GM19328 (cell line): ENCODE measurements at regions not wholly inside any gene's neighbourhood (a gene's known extent, or its start where the extent isn't known, plus 50 kb on each side); places are given as distances from the start of the nearest gene placed in this dataset.
"Not testable (repeated sequence)": the region's sequence is repeated elsewhere in the genome, so short reads cannot be mapped to it uniquely, and the experiment has no call there.

ENCODE experiments used
- ATAC-seq: cut with Tn5 transposase; IDR thresholded peaks from one replicate; pipeline ENCODE4 v1.9.1; 2021; ENCODE audit warnings: mild to moderate bottlenecking, moderate library complexity; ENCODE audit not compliant: unreplicated experiment

- no peak for ATAC-seq
These were observed 331.0 kb upstream of the PSMD7 start for GRCh38 chr16:73965591-73965990.

DNA sequence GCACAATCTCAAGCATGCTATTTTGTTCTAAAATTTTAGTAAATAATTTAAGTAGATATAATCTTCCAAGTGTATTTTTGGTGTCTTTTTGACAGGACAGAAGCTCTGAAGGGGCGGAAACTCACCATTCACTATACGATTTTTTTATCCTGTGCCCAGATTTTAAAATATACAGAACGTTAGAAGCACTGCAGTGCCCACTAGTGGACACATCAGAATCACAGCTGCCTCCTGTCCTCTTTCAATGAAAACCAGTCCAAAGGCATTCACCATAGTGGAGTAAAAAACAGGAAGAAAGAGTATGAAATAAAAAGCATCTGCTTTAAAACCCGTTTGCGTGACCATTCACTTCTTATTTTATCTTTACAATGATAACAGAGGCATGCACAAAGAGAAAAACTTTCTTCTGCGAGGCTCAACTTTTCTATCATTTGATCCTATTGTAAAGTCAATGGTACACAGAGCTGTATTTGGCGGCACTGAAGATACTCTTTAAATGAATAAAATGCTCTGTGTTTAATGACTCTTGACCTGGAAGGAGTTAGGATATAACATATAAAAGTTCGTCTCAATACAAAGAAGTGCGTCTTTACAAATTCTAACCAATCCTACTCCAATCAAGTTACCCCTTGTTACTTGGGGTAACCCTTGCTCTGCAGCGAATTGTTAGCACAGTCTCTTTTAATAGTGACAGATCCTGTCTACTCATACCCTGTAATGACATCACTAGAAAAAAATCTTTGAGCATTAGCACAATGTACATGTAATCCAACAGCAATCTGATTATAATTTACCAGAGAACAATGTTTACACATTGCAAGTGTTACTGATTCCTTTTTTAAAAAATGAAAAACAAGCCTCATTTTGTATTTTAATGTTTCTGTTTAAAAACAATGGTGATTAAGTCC lies 339.8 kb upstream of the PSMD7 start:
- no peak for ATAC-seq

DNA sequence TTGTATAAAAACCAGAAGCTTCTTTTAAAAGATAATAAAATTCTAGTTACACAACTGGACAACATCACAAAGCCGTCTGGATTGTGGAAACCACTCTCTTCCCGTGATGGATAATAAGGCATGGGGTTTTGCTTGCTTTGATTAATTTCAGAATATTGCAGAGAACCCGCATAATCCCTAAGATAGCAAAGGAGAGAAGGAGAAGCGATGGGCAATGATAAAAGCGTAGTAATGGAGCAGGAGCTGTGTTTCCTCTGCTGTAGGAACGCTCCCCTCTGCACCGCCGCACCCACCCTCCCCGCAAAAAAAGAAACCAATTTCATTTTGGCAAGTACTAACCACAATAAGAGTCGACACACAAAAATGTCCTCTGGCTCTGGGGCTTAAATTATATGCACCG lies 340.9 kb upstream of the PSMD7 start:
- no peak for ATAC-seq

- ATAC-seq, result no peak
These were observed 341.4 kb upstream of the PSMD7 start for GRCh38 chr16:73955255-73955654.

DNA sequence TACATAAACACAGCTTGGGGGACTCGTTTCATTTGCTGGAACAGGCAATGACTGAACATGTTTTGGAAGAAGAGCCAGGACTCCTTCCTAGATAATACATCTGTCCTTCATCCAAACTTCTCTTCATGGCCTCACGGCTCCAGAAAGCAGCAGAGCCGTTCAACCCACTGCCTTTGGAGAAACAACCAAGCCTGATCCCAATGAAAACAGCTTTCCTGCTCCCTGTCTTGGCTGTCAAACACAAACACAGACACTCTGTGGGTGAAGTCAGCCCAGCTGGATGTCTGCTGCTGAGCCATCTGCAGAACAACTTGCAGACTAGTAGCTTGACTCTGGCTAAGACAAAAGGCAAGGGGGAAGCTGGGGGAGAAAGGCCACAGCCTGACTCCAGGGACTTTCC lies 345.1 kb upstream of the PSMD7 start:
- no peak for ATAC-seq

DNA sequence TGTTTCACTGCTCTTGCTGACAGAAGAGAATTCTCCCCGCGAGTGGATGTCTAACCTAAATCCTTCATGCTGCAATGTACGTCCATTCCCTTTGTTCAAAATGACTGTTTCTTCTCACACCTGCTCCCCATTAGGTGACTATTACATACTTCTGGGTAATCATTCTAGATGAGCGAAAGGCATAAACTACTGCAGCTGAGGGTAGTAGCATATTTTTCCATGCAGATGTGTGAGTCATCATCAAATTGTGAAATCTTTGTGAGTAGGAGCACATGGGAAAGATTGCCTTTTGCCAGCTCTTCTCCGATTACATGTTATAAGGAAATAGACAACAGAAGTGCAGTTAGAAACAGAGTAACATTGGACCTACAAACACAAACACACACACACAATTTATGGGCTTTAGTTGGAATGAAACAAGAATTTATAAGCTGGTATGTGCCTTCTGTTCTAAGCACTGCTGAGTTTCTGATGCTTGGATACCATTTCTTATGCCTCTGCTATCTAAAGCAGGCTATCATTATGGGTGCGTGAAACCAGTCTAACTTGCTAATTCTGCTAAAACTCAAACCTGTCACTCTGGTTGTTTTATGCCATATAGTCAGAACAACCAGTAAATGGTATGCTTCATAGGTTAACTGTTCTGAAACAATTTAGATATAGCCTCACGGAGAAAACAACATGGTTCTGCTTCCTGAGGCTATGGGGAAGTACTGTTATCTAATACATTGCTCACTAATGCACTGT lies 346.9 kb upstream of the PSMD7 start:
- no peak for ATAC-seq

- ATAC-seq, result no peak
These were observed 351.0 kb upstream of the PSMD7 start for GRCh38 chr16:73945631-73946030.

DNA sequence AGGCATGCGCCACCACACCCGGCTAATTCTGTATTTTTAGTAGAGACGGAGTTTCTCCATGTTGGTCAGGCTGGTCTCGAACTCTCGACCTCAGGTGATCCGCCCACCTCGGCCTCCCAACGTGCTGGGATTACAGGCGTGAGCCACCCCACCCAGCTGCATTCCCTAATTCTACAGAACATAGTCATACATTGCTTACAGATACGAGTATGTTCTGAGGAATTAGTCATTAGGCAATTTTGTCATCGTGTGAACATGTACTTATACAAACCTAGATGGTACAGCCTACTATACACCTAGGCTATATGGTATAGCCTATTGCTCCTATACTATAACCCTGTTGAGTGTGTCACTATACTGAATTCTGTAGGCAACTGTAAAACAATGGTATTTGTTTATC lies 353.4 kb upstream of the PSMD7 start:
- not testable (repeated sequence) for ATAC-seq

DNA sequence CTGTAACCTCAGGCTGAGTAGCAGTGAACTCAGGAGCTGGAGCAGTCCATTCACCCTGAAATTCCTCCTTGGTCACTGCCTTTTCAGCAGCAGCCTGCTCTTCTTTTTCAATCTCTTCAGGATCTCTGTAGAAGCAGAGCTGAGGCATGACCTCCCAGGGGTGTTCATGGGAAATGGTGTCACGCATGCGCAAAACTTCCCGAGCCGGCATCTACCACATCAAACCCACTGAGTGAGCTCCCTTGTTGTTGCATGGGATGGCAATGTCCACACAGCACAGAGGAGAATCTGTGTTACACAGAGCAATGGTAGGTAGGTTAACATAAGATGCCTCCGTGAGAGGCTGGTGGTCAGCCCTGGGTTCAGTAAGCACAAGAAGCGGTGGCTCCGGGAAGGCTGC lies 355.8 kb upstream of the PSMD7 start:
- ATAC-seq, result not testable (repeated sequence)

- no peak for ATAC-seq
These were observed 372.7 kb upstream of the PSMD7 start for GRCh38 chr16:73923951-73924350.

- no peak for ATAC-seq
These were observed 375.3 kb upstream of the PSMD7 start for GRCh38 chr16:73921295-73921694.

DNA sequence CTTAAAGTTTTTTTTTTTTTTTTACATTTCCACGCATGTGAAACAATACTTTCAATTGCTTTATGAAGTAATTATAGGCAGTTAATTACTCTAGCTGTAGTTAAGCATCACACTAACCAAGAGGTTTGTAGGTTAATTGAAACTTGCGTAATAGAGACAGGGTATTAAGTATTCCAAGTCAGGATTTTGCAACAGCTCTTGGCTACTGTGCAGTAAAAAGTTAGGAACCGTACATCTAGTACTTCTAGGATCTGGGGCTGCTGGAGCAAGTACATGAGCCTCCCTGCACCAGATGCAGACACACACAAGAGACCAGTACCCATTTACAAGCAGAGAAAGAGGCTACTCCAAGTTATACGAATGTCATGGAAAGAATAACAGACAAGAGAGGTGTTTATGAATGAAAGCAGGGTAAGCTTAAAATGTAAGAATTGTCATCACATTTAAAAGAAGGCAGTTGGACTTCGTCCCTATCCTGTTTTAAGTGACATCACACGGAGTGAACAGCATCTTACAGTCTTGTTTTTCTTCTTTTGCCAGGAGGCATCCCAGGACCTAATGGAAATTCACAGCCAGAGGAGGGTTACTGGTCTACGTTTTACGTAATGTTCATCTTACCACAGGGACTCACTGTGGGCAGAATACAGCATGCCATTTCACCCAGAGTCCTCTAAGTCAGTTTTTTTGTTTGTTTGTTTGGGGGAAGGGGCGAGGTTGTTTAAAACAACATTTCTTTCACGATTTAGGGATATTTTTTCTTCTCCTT lies 379.6 kb upstream of the PSMD7 start:
- no peak for ATAC-seq

GRCh38 chr16:73915935-73916334 lies 380.7 kb upstream of the PSMD7 start:
- no peak for ATAC-seq

DNA sequence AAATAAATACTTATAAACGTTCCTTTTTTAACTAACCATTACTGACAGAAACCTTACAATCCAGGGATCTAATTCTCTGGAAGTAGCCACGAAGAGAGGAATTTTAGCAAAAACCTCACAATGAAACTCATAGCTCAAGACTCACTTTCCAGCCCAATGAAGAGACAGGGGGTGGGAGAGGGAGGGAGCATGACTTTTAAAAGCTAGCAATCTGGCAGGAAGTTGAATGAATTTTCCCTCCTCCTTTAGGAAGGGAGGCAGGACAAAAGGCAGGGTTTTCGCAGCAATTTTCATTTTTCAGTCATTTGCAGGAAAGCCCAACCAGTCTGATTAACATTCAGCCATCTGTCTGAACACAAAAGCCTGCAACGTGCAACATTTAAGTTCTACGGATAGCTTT lies 381.5 kb upstream of the PSMD7 start:
- ATAC-seq, result no peak

DNA sequence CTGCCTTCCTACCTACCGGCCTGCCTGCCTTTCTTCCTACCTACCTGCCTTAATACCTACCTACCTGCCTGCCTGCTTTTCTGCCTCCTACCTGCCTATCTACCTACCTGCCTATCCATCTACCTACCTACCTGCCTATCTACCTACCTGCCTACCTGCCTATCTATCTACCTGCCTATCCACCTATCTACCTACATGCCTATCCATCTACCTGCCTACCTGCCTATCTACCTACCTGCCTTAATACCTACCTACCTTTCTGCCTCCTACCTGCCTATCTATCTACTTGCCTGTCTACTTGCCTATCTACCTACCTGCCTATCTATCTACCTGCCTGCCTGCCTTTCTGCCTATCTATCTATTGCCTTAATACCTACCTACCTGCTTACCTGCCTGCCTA lies 383.8 kb upstream of the PSMD7 start:
- ATAC-seq, result no peak

- no peak for ATAC-seq
These were observed 384.3 kb upstream of the PSMD7 start for GRCh38 chr16:73912281-73912680.

DNA sequence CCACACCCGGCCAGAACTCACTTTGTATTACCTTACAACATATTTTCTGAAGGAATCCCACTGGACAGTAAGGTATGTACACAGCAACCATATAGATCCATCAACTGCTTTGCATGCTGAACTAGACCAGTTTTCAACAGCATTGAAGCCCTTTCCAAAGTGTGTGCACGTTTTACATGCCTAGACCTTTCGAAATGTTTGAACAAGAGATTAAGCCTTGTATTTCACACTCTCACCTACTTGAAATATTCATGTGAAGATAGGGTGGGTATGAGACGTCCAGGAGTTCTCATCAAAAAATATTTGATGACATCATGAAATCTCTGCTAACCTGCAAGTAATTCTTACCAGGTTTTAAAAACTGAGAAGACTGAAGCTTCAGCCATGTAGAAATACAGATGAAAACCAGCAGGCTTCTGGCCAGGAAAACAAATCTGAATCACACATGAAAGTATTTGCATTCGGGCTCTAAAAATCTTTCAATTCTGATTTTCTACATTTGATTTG lies 387.0 kb upstream of the PSMD7 start:
- ATAC-seq, result no peak

DNA sequence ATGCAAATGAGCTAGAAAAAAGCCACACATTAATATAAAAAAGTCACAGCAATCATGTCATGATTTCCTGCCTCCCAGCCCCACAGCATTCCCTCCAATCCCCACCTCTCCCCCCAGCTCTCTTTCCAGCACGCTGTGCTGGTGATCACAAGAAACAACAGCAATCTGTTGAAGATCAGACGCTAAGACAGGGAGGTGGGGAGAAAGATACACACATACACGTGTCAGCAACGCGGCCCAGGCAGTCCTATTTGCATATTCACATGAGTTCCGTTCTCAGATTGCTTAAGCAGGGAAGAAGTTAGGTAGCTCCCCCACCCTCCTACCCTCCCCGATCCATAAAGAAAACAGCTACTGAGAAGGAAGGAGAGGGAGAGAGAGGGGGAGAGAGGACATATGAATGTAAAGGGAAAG lies 405.5 kb upstream of the PSMD7 start:
- ATAC-seq, result no peak

- no peak for ATAC-seq
These were observed 406.2 kb upstream of the PSMD7 start for GRCh38 chr16:73890186-73891128.

DNA sequence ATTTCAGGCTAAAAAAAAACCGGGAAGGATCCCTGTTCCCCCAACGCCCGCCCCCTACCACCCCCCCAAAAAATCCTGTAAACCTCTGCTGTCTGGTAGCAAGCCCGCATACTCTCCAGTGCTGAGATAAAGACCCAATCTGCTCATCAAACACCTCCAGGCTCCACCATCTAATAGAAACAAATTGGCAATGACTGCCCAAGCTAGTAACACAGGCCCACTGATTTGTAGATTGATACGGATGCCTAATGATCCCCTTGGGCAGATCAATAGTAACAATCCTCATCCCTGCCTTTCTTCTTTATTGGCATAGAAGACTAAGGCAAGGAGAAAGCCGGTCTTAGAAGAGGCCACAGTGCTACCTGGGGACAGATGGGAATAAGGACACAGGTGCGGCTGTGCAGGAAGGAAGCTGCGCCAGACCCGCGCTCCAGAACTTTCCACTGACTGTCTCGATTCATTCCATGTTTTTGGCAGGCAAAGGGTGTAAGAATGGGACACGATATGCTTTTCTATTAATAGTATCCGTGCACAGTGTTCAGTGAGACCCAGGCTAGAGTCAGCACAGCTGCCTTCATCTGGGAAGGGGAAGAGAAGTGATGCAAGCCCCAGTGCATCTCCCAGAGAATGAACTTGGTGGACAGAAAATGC lies 407.6 kb upstream of the PSMD7 start:
- ATAC-seq, result no peak
